Suppressor macrophage (primary cell): ENCODE measurements at regions not wholly inside any gene's neighbourhood (a gene's known extent, or its start where the extent isn't known, plus 50 kb on each side); places are given as distances from the start of the nearest gene placed in this dataset.
"Not testable (repeated sequence)": the region's sequence is repeated elsewhere in the genome, so short reads cannot be mapped to it uniquely, and the experiment has no call there.

Source experiments
- DNase-seq, 4 experiments: peaks; one replicate each; pipeline ENCODE4 v3.0.0-alpha.2; 2020 to 2022

DNA sequence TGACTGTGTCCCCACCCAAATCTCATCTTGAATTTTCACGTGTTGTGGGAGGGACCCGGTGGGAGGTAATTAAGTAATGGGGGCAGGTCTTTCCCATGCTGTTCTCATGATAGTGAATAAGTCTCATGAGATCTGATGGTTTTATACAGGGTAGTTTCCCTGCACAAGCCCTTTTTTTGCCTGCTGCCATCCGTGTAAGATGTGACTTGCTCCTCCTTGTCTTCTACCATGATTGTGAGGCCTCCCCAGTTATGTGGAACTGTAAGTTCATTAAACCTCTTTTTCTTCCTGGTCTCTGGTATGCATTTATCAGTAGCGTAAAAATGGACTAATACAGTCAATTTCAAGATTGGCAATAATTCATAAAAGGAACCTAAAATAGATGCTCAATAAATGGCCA lies 261.0 kb downstream of the ETV1 start:
- DNase-seq, result not testable (repeated sequence)

DNA sequence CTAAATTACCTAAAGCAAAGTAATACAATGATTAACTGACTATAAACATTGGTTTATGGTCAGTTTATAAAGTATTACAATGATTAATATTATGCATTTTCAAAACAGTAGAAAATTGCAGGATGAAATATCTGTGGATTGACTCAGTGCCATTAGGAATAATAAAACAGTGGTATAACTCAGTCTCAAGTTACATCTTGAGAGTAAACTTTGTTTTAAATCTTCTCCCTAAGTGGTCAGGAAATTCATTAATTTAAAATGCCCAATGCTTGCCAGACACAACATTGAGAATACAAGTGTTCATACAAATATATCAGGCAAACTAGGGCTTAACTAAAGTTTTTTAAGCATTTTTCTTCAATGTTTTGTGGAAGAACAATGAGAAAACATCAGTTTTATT lies 257.8 kb downstream of the ETV1 start:
- no peak for DNase-seq

DNA sequence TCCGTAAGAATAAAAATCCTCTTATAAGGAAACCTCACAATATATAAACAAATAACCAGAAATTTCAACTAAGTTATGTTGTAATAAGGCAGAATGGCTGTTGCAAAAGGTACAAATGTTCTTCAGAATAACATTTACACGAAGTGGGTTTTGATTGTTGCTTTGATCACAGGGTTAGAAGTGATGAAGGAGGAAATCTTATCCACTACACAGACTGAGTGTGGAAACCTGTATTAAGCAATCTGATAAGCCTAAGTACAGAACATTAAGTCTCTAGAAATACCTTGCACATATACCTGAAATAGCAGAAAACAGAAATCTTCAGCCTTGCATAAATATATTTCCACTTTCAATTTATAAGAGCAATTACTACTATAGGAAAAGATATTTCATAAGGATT lies 251.9 kb downstream of the ETV1 start:
- no peak for DNase-seq

DNA sequence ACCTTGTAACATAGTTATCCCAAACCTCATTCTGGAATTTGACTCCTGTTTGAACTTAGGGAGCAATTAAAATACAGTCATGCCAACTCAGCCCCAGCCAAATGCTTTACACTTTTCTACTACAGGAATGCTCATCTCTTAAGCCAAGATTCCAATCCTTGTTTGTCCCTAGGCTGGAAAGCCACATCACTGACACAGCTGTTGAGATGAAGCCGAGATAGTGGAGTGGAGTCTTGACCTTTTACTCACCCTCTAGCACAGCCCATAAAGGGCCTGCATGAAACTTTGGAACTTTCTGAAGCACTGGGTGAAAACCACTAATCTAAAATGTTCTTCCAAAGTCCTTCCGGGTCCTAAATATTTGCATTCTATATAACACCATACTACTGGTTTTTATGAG lies 247.3 kb downstream of the ETV1 start:
- DNase-seq, result no peak

DNA sequence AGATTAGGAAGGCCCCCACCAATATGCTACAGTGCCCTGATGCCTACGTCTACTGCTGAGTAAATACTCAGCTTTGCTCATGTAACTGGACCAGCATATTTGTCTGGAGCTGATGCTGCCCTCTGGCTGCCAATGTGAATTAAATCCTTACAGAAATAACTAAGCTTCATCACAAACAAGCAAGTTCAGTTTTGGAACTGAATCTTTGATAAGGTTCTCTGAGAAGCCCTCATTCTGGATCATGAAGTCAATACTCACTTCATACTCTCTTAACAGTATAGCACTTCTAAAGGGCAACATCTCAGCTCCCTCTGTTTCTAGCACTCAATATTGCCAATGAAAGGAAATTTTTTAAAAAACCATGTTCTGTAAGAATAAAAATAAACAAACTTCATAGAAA lies 246.7 kb downstream of the ETV1 start:
- DNase-seq, result peak in 1 of 4 experiments; percentile 8

DNA sequence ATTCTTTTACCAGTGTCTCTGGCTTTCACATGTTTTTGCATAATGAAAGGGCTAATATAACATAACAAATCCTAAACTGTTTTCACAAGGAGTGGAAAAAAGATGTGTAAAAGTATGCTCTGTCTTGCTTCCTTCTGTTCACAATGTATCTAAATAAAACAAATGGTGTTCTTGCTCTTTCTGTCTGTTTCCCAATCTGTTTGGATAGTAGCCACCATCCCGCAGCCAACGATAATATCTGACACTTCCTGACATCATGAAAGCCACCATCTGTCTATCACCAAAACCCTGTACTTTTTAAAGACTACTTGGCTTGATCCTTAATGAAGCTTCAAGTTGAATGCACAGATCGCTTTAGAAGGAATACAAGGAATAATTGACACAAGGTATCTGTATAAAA lies 246.2 kb downstream of the ETV1 start:
- DNase-seq, result no peak

DNA sequence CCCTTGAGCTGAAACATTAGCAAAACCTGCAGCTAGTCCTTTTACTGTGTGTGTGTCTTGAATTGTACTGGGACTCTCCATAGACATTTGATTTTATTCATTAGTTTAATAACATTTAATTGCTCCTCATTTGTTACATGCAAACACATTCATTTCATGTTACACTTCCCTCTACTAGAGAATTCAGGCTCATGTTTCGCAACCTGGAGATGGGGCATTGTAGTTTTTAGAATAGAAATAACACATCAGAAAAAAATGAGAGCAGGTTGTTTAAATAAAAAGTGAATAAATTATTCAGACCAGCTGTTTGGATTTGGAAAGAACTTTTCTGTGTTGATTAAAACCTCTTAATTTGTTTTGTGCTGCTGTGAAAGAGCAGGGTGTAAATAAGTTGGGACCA lies 243.9 kb downstream of the ETV1 start:
- DNase-seq, result no peak

DNA sequence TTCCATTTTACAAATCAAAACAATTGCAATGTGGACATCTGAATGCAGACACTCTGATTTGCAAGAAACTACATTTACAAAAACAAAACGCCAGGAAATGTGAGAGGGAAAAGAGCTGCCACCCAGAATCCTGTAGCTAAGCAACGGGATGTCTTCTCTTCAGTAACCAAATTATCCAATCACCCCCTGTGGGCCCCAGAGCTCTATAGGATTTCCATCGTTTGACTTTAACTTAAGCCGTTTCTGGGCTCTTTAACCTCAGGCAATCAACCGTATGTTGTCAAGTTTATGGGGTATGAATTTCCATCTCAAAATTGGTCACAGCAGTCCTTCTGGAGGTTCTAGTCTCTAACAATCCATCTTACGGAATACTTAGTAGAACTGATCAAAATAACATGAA lies 240.5 kb downstream of the ETV1 start:
- DNase-seq, result no peak

DNA sequence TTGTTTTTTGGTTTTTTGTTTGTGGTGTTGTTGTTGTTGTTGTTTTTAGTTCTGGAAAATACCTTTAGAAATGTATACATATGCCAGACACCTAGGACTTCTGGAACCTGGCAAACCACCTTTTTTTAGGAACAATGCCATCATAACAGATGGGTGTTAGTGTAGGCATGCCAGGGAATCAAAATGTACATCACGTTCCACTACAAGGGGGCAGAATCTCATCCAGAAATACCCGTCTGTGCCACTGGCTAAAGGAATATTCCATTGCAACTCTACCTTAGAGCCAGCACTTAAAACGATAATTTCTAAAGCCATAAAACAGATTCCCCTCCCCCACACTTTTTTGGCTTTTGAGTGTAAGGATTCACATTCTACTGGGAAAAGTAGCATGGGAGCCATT lies 239.8 kb downstream of the ETV1 start:
- DNase-seq, result no peak

DNA sequence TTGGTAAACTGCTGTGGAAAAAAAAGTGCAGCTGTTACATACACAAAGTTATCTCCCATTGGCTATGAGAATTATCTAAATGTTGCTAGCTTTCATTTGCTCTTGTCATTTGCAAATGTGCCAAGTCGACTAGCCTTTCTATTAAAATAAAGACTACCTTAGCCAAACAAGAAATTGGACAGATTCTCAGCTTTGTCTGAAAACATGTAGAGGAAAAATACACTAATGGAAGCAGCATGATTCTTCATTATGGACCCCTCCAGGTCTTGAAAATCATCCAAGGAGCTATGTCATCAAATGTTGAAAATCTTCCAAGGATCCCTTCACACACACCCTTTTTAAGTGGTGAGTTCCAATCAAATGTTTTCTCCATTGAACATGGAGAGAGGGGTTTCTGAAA lies 237.7 kb downstream of the ETV1 start:
- DNase-seq, result no peak

DNA sequence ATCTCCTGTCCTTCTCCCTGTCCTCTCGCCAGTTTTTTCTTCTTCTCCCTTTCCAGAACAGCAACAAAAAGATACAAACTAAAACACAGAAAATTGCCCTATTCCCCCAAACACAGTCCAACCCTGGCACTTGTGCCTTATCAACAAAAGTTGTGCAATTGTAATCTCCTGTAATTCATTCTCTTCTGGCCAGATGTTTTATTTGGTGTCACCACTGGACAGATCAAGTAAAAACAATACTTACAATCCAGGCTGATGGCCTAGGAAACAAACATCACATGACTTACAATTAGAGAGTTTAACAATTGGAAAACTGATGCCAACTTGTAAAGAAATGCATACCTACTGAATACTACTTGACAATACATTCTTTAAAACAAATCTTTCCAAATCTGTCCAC lies 231.6 kb downstream of the ETV1 start:
- DNase-seq, result no peak

DNA sequence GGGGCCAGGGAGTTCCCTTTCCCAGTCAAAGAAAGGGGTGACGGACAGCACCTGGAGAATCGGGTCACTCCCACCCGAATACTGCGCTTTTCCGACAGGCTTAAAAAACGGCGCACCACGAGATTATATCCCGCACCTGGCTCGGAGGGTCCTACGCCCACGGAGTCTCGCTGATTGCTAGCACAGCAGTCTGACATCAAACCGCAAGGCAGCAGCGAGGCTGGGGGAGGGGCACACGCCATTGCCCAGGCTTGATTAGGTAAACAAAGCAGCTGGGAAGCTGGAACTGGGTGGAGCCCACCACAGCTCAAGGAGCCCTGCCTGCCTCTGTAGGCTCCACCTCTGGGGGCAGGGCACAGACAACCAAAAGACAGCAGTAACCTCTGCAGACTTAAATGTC lies 223.6 kb downstream of the ETV1 start:
- DNase-seq, result not testable (repeated sequence)

DNA sequence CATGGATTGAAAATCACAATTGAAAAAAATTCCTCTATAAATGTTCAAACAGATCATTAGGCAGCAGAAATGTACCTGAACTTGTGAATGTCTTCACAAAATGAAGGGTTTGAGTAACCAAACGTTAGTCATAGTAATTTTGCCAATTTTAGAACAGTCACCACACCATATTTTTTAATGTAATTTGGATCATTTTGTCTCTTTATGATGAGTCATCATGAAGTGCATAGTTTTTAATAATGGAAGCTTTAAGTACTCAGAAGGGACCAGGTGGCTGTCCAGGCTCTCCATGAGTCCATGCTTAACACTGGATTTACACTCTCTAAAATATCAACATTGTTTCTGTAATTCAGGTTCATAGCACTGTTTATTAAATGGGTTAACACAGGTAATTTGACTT lies 219.2 kb downstream of the ETV1 start:
- DNase-seq, result no peak

DNA sequence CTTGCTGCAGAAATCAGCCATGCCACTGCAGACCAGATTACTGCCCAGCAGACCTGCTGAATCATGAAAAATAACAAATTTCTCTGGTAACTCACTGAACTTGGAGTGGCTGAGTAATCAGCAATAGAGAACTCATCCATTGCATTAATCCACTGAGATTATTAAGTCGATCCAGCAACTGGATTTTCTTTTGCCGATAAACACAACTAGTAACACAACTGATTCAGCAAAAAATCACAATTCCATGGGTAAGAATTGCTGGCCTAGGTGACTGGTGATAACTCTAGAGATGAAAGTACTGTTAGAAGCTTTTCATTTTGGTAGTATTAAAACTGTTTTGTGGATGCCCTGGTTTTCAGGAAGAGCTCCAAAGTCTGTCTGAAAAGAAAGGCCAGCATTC lies 214.5 kb downstream of the ETV1 start:
- no peak for DNase-seq

DNA sequence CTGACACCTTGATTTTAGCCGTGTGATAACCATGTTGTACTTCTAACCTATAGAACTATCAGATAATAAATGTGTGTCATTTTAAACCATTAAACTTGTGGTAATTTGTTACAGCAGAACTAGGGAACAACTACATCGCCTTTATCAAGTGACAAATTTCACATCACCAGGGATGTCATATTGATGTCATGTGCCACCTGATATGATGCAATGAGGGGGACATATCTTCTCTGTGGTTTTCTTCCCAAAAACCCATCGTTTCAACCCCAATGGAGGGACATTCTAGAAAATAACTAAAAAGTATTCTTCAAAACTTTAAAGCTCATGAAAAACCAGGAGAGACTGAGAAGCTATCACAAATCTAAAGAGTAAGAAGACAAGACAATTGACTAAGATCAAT lies 212.2 kb downstream of the ETV1 start:
- no peak for DNase-seq

DNA sequence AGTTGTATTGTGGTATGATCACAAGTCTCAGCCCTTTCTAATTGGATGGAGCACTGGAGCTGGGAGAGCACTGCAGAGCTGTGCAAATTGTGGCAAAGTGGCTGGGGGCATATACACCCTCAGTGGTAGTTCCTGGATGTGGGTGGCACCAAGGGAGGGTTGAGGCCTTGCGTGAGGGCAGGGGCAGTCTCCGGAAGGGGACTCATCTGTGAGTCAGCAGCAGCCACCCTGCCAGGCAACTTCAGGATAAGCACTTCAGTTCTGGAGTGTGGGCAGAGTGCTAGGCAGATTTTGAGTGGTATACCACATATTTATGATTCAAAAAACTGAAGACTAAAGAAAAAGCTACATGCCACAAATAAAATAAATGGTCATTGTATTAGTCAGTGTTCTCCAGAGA lies 210.5 kb downstream of the ETV1 start:
- DNase-seq, result no peak

DNA sequence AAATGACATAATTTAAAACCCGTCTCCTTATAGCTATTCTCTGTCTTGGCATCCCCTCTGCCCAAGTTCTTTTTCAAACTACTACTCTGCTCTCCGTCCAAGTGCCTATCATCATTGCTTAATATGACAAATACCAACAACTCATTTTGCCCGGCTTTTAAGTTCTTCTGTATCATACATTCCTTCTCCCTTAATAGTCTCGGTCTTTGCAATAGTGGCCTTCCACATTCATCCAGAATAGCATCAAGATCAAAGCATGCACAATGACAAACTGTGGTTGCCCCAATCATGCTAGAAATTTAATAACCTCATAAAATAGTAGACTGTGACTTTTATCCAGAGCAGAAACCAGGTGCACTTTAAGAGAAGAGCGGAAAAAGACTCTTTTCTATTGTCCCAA lies 198.9 kb downstream of the ETV1 start:
- DNase-seq, result no peak

DNA sequence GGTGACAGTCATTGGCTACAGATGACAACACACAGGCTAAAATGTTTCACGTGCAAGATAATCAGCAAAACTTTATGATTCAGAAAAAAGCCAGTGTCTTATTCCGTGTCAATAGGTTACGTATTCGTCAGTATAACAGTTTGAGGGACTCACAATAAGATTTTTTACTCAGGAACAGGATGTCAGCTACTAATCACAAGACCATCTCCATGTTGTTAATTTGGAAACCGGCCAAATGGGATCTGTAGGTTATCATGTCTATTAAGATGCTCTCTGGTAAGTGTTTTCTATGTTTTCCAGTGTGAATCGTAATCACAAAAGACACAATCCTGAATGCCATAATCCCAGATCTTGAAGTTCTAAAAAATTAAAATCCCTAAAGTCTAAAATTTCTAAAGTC lies 197.3 kb downstream of the ETV1 start:
- DNase-seq, result no peak

DNA sequence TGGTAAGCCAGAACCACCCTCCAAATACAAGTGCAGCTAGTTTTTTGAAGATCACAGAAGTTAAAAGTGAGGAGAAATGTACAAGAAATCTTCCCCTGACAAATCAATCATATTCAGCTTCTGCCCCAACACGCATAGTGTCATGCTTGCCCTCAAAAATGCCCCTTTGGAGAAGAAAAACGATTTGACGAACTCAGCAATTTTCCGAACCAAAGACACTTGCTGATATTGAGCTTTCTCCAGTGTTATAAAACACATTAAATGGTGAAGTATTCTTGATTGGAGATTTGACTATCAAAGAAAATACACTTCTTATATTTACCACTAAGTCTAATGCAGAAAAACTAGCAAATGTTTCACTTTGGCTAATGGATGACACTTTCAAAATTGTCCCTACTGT lies 195.5 kb downstream of the ETV1 start:
- DNase-seq, result no peak

DNA sequence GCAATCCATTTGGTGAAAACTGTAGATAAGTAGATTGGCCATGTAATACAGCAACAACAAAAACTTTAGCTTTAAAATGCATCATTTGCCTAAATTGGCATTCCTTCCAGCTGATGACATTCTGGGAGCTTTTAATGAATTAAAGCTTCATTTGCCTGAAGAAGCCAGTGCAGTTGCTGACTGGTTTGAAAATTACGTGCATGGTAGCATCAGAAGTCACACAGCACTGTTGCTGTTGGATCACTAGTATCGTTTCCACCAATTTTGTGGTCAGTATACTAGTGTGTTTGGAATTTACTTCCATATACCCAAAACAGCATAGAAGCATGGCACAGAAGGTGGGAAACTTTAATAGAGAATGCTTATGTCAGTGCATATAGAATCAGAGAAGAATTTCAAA lies 194.9 kb downstream of the ETV1 start:
- DNase-seq, result no peak

DNA sequence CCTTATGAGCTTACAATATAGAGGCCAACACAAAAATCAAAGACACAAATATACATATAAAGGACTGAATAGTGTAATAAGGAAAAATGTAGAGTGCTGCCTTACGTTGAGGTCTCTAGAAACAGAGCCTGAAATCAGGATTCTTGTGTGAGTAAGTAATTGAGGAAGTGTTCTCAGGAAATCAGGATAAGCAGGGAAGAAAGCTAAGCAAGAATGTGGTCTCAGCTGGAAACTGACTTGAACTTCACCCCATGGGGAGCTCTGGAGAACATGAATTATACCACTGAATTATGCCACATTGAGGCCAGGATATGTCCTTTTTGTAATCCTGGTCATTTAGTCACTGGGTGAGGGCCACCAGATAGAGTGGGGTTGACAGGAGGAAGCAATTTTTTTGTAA lies 191.9 kb downstream of the ETV1 start:
- DNase-seq, result no peak

DNA sequence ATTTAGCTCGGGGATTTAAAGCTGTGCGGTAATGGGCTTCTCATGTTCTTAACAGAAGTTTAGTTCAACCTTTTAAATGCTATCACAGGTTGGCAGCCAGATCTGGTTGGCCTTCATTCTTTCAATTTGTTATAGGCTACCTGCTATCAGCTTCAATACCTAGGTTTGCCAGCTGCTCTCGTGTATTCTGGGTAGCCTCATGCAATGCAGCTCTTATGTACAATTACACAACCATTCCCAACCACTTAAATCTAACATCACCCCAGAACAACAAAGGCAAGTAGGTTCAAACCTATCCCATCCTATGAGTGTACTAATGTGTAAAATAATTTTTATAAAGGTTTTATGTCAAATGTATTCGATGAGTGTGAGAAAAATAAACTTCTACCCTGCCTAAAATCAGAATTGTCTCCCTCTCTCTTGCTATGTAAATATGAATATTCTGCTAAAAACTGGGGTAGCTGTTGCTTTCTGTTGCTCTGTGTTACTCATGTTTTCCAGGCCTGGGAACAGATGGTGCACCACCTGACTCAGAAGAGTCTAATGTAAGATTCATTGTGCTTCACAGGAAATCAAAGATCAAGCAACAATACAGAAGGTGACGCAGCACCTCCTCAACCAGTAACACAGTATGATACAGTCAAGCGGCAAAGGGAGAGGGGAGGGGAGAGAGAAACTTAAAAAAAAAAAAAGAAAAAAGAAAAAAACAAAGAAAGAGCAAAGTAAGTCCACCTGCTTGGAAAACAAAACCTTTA lies 188.6 kb downstream of the ETV1 start:
- no peak for DNase-seq

DNA sequence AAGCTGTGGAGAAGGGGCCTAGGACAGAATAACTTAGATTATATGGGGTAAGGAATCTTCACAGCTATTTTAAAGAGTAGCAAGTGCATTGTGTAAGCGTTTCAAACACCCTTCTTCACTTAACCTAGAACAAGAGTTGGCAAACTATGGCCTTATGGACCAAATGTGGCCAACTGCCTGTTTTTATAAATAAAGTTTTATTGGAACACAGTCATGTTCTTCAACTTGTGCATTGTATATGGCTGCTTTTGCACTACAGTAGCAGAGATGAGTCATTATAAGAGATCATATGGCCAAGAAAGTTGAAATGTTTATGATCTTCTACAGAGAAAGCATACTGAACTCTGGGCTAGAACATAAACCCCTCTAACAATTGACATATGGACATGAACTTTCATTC lies 187.8 kb downstream of the ETV1 start:
- no peak for DNase-seq

DNA sequence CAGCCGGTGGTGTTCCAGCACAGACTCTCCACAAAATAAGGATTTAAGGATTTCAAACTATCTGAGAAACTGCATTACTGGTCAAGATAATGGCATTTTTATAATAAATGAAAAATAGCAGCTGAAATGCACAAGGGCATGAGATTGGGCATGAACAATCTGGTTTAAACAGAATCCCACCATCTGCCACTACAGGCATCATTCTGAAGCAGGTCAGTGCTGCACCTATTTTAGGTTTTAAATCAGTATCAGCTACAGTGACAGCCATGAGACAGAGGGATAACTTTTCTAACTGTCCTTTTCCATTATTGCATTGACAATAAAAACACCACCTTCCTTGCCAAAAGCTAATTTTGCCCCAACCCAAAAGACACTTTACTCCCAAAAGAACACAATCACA lies 186.8 kb downstream of the ETV1 start:
- no peak for DNase-seq

DNA sequence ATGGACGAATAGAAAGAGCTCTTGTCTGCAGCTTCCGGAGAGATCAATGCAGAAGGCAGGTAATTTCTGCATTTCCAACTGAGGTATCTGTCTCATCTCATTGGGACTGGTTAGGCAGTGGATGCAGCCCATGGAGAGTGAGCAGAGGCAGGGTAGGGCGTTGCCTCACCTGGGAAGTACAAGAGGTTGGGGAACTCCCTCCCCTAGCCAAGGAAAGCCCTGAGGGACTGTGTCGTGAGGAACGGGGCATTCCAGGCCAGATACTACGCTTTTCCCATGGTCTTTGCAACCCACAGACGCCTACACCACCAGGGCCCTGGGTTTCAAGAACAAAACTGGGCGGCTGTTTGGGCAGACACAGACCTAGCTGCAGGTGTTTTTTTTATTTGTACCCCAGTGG lies 186.3 kb downstream of the ETV1 start:
- DNase-seq, result no peak
